Esophagus muscularis mucosa (tissue), 4 donors: ENCODE measurements at regions not wholly inside any gene's neighbourhood (a gene's known extent, or its start where the extent isn't known, plus 50 kb on each side); places are given as distances from the start of the nearest gene placed in this dataset.
"Not testable (repeated sequence)": the region's sequence is repeated elsewhere in the genome, so short reads cannot be mapped to it uniquely, and the experiment has no call there.

ENCODE experiments used
- DNase-seq: peaks from one replicate; pipeline ENCODE4 v3.0.0-alpha.2; 2017; ENCODE audit errors: extremely low spot score
- H3K27ac ChIP-seq, 4 donors: fragments of 200-600 bp; sonication (generic); replicated peaks in 1 of 4; 1 replicate in 3 of 4; 2 replicates in 1 of 4; pipeline ENCODE4 v1.5.1; 2016 to 2019; ENCODE audit warnings: mild to moderate bottlenecking in 1 of 4
- H3K27me3 ChIP-seq, 4 donors: fragments of 200-600 bp; sonication (generic); one replicate each; pipeline versions ENCODE4 v1.5.1 to v1.6.0; 2016 to 2019
- H3K36me3 ChIP-seq, 4 donors: fragments of 200-600 bp; sonication (generic); one replicate each; pipeline ENCODE4 v1.5.1; 2016 to 2019
- H3K4me1 ChIP-seq, 4 donors: fragments of 200-600 bp; sonication (generic); one replicate each; pipeline ENCODE4 v1.5.1; 2016 to 2019
- H3K4me3 ChIP-seq, 4 donors: fragments of 200-600 bp; sonication (generic); 1 replicate in 2 of 4; 2 replicates in 2 of 4; pipeline ENCODE4 v1.5.1; 2016 to 2019; ENCODE audit warnings: mild to moderate bottlenecking in 4 of 4, moderate library complexity in 1 of 4
- H3K9me3 ChIP-seq, 4 donors: fragments of 200-600 bp; sonication (generic); 1 replicate in 3 of 4; 2 replicates in 1 of 4; pipeline ENCODE4 v1.5.1; 2016 to 2019
- EP300 ChIP-seq: sonication (generic); formaldehyde crosslinking; IDR thresholded peaks from one replicate; pipeline ENCODE4 v1.6.1; 2017; ENCODE audit warnings: antibody characterized with exemption
- POLR2A ChIP-seq: fragments of 450-650 bp; IDR thresholded peaks from one replicate; pipeline ENCODE4 v1.6.1; 2017; ENCODE audit warnings: antibody characterized with exemption, moderate library complexity, mild to moderate bottlenecking, low read depth
- POLR2AphosphoS5 ChIP-seq, 2 donors: sonication (generic); formaldehyde crosslinking; IDR thresholded peaks; one replicate each; pipeline ENCODE4 v1.6.1; 2017; ENCODE audit warnings: antibody characterized with exemption in 2 of 2
- WGBS: methylation state at CpG from one replicate; pipeline ENCODE4 v1.1.5; 2018; 5-methylcytosine and 5-hydroxymethylcytosine counted together
- intact Hi-C: fragments of 100-400 bp; cut with DNase I; formaldehyde crosslinking; loops from one replicate; pipeline ENCODE4 v1.15.1; 2023
- TF ChIP-seq, protein P1 (sequence below), 3 experiments: fragments of 200-600 bp in 2 of 3; fragments of 450-650 bp in 1 of 3; sonication (generic) in 2 of 3; IDR thresholded peaks; one replicate each; pipeline ENCODE4 v1.5.1; 2017 to 2019; ENCODE audit warnings: antibody characterized with exemption in 3 of 3, mild to moderate bottlenecking in 2 of 3, moderate library complexity in 1 of 3

DNA sequence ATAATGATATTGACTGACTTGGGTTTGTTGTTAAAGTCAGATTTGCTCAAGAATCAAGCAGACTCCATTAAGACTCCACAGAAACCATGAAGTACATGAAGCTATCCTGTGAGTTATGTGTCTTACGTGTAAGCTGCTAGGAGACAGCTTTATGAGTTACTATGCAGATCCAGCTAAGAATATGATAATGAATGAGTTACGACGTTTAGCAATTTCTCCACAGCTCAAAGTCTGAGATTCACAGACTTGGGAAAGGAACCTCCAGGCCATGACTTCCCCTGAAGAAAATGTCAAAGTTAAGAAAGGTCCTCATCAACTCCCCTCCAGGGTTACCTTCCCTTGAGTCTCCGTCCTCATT, 211.9 kb upstream of the HNRNPA3 start:
- Histone ChIP-seq H3K4me3 (no peak overlapping the region), H3K9me3 (no peaks in the 10 kb centered on the region), H3K4me1 (no peaks in the 10 kb centered on the region), H3K27ac (no peak overlapping the region), H3K36me3 (no peaks in the 10 kb centered on the region), H3K27me3 (no peaks in the 10 kb centered on the region)
- 85% methylated on average over 4 of the region's 4 CpGs for WGBS
- no peak for DNase-seq
- intact Hi-C loops = no loop called here
- TF ChIP-seq EP300 = no peak
- TF ChIP-seq, protein P1, sequence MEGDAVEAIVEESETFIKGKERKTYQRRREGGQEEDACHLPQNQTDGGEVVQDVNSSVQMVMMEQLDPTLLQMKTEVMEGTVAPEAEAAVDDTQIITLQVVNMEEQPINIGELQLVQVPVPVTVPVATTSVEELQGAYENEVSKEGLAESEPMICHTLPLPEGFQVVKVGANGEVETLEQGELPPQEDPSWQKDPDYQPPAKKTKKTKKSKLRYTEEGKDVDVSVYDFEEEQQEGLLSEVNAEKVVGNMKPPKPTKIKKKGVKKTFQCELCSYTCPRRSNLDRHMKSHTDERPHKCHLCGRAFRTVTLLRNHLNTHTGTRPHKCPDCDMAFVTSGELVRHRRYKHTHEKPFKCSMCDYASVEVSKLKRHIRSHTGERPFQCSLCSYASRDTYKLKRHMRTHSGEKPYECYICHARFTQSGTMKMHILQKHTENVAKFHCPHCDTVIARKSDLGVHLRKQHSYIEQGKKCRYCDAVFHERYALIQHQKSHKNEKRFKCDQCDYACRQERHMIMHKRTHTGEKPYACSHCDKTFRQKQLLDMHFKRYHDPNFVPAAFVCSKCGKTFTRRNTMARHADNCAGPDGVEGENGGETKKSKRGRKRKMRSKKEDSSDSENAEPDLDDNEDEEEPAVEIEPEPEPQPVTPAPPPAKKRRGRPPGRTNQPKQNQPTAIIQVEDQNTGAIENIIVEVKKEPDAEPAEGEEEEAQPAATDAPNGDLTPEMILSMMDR (IDR thresholded peaks at IDR 0.05) = no peak
- TF ChIP-seq POLR2AphosphoS5 (IDR thresholded peaks at IDR 0.05) = no peak
- no peak for TF ChIP-seq POLR2A

DNA sequence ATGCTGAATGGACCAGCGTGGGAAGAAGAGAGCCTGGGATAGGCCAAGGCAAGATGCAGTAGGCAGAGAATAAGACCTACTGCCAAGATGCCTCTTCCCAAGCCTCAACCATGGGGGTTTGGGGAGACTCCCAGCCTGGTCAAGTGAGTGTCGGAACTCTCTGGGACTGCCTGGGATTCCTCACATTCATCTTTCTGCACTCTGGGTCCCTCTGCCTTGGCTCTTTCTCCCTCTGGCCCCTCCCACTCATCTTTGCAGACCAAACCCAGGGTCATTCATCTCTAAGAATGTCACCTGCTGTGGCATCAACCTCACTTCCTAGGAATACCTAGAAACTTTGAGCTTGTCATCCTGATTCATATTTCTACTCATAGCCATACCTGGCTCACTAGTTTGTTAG, 211.3 kb upstream of the HNRNPA3 start:
- intact Hi-C loops = no loop called here
- no peak overlapping the region for H3K4me3 ChIP-seq
- no peaks in the 10 kb centered on the region for H3K27me3 ChIP-seq
- H3K36me3 ChIP-seq = no peaks in the 10 kb centered on the region
- WGBS = 88% methylated on average over 2 of the region's 2 CpGs
- no peak overlapping the region for H3K27ac ChIP-seq
- TF ChIP-seq POLR2AphosphoS5 (IDR thresholded peaks at IDR 0.05) = no peak
- TF ChIP-seq EP300 = no peak
- TF ChIP-seq, protein P1 (IDR thresholded peaks at IDR 0.05) = no peak
- TF ChIP-seq POLR2A = no peak
- no peak for DNase-seq
- no peaks in the 10 kb centered on the region for H3K9me3 ChIP-seq
- no peaks in the 10 kb centered on the region for H3K4me1 ChIP-seq

DNA sequence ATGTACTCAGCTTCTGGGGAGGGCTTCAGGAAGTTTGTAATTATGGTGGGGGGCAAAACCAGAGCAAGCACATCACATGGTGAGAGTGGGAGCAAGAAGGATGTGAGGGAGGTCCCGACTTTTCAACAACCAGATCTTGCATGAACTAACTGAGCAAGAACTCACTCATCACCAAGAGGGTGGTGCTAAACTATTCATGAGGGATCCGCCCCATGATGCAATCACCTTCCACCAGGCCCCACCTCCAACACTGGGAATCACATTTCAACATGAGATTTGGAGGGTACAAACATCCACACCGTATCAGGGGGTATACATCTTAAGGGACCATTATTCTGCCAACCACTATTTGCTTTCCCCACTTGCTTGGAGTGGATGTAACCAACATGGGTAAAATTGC, 209.6 kb upstream of the HNRNPA3 start:
- no peaks in the 10 kb centered on the region for H3K36me3 ChIP-seq
- H3K9me3 ChIP-seq = no peaks in the 10 kb centered on the region
- intact Hi-C loops = no loop called here
- H3K4me1 ChIP-seq = no peaks in the 10 kb centered on the region
- no peak overlapping the region for H3K27ac ChIP-seq
- TF ChIP-seq POLR2A (no peak), EP300 (no peak), POLR2AphosphoS5 (IDR thresholded peaks at IDR 0.05) (no peak)
- TF ChIP-seq, protein P1 (IDR thresholded peaks at IDR 0.05) = no peak
- no peak for DNase-seq
- peaks cover 0 to 5% (median 0%) of the 10 kb centered on the region in 4 donors for H3K27me3 ChIP-seq
- 86% methylated on average over 3 of the region's 3 CpGs for WGBS
- no peak overlapping the region for H3K4me3 ChIP-seq

DNA sequence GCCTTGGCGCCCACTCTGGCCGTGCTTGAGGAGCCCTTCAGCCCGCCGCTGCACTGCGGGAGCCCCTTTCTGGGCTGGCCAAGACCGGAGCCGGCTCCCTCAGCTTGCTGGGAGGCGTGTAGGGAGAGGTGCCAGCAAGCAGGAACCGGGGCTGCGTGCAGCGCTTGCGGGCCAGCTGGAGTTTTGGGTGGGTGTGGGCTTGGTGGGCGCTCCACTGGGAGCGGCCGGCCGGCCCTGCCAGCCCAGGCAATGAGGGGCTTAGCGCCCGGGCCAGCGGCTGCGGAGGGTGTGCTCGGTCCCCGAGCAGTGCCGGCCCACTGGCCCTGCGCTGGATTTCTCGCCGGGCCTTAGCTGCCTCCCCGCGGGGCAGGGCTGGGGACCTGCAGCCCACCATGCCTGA, 204.9 kb upstream of the HNRNPA3 start:
- H3K4me3 ChIP-seq, intact Hi-C loops: not testable (repeated sequence)

DNA sequence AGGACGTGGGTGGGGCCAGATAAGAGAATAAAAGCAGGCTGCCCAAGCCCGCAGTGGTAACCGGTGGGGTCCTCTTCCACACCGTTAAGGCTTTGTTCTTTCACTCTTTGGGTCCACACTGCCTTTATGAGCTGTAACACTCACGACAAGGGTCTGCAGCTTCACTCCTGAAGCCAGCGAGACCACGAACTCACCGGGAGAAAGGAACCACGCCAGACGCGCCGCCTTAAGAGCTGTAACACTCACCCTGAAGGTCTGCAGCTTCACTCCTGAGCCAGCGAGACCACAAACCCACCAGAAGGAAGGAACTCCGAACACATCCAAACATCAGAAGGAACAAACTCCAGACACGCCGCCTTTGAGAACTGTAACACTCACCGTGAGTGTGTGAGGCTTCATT, 203.9 kb upstream of the HNRNPA3 start:
- DNase-seq, intact Hi-C loops, H3K4me1 ChIP-seq, H3K27me3 ChIP-seq, H3K36me3 ChIP-seq, H3K9me3 ChIP-seq, H3K27ac ChIP-seq, H3K4me3 ChIP-seq: not testable (repeated sequence)
- 77% methylated on average over 14 of the region's 17 CpGs for WGBS

More for the DNA sequence above, 204.9 kb upstream of the HNRNPA3 start:
- DNase-seq, H3K4me1 ChIP-seq, H3K36me3 ChIP-seq, H3K27me3 ChIP-seq, H3K9me3 ChIP-seq, H3K27ac ChIP-seq: not testable (repeated sequence)
- 94% methylated on average over 27 of the region's 28 CpGs for WGBS

DNA sequence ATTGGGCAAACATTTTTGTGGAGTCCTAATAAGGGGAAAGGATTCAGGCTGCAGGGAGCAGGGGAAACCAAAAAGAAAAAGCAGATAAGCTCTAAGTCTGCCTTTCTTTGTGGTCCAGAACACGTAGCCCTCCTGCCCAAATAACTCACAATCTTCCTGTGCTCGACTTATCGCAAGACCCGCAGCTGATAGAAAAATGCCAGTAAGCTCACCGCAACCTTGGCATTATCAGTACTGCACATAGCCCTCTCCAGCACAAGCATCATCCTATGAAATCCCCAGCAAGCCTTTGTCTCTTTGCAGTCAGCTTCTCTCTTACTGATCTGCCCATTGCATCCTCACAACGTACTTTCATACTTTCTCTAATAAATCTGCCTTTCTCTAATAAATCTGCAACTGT, 202.4 kb upstream of the HNRNPA3 start:
- 82% methylated on average over 6 of the region's 6 CpGs for WGBS
- Histone ChIP-seq H3K27ac (no peak overlapping the region), H3K36me3 (no peaks in the 10 kb centered on the region), H3K9me3 (no peaks in the 10 kb centered on the region), H3K4me3 (no peak overlapping the region), H3K27me3 (peaks cover 0 to 9% (median 0%) of the 10 kb centered on the region in 4 donors), H3K4me1 (no peaks in the 10 kb centered on the region)
- TF ChIP-seq POLR2A (no peak), EP300 (no peak), POLR2AphosphoS5 (IDR thresholded peaks at IDR 0.05) (no peak)
- TF ChIP-seq, protein P1 (IDR thresholded peaks at IDR 0.05) = no peak
- intact Hi-C loops = no loop called here
- no peak for DNase-seq
